ENCODE measurements at regions not wholly inside any gene's neighbourhood (a gene's known extent, or its start where the extent isn't known, plus 50 kb on each side); places are given as distances from the start of the nearest gene placed in this dataset.
"Not testable (repeated sequence)": the region's sequence is repeated elsewhere in the genome, so short reads cannot be mapped to it uniquely, and the experiment has no call there.

GRCh38 chr20:40634891-40635290 is 54.1 kb downstream of the MAFB start:
- no peak for FAIRE-seq

- FAIRE-seq, result no peak
Observed at GRCh38 chr20:40633123-40633850, 55.7 kb downstream of the MAFB start.

GRCh38 chr20:40632346-40632976 is 56.6 kb downstream of the MAFB start:
- FAIRE-seq, result no peak

- no peak for FAIRE-seq
Observed at GRCh38 chr20:40631119-40631631, 57.9 kb downstream of the MAFB start.

- no peak for FAIRE-seq
Observed at GRCh38 chr20:40630713-40631112, 58.3 kb downstream of the MAFB start.

GRCh38 chr20:40630099-40630498 is 58.9 kb downstream of the MAFB start:
- no peak for FAIRE-seq

GRCh38 chr20:40628877-40629276 is 60.2 kb downstream of the MAFB start:
- no peak for FAIRE-seq

- FAIRE-seq, result not testable (repeated sequence)
Observed at GRCh38 chr20:40619053-40619452, 70.0 kb downstream of the MAFB start.

- FAIRE-seq, result no peak
Observed at GRCh38 chr20:40617594-40617993, 71.4 kb downstream of the MAFB start.

GRCh38 chr20:40612837-40613236 is 76.2 kb downstream of the MAFB start:
- no peak for FAIRE-seq

- no peak for FAIRE-seq
Observed at GRCh38 chr20:40612247-40612646, 76.8 kb downstream of the MAFB start.

- no peak for FAIRE-seq
Observed at GRCh38 chr20:40610730-40611129, 78.3 kb downstream of the MAFB start.

GRCh38 chr20:40607927-40608326 is 81.1 kb downstream of the MAFB start:
- FAIRE-seq, result no peak

GRCh38 chr20:40606660-40607059 is 82.4 kb downstream of the MAFB start:
- no peak for FAIRE-seq

GRCh38 chr20:40606237-40606636 is 82.8 kb downstream of the MAFB start:
- no peak for FAIRE-seq

- FAIRE-seq, result no peak
Observed at GRCh38 chr20:40604416-40604815, 84.6 kb downstream of the MAFB start.

GRCh38 chr20:40603057-40603651 is 85.9 kb downstream of the MAFB start:
- no peak for FAIRE-seq

- FAIRE-seq, result no peak
Observed at GRCh38 chr20:40602381-40602780, 86.7 kb downstream of the MAFB start.

GRCh38 chr20:40600441-40601219 is 88.4 kb downstream of the MAFB start:
- FAIRE-seq, result no peak

- FAIRE-seq, result no peak
Observed at GRCh38 chr20:40599987-40600386, 89.0 kb downstream of the MAFB start.

GRCh38 chr20:40592941-40593340 is 96.1 kb downstream of the MAFB start:
- FAIRE-seq, result no peak

GRCh38 chr20:40591536-40591935 is 97.5 kb downstream of the MAFB start:
- FAIRE-seq, result no peak

GRCh38 chr20:40591119-40591518 is 97.9 kb downstream of the MAFB start:
- no peak for FAIRE-seq
